DMS153 treated with DMSO at 0.1 percent for 48 hours (cell line): ENCODE measurements at regions not wholly inside any gene's neighbourhood (a gene's known extent, or its start where the extent isn't known, plus 50 kb on each side); places are given as distances from the start of the nearest gene placed in this dataset.

Source experiments
- DNase-seq: peaks from one replicate; lab custom pipeline; 2025; ENCODE audit not compliant: unreplicated experiment; lab: John Stamatoyannopoulos, UW

DNA sequence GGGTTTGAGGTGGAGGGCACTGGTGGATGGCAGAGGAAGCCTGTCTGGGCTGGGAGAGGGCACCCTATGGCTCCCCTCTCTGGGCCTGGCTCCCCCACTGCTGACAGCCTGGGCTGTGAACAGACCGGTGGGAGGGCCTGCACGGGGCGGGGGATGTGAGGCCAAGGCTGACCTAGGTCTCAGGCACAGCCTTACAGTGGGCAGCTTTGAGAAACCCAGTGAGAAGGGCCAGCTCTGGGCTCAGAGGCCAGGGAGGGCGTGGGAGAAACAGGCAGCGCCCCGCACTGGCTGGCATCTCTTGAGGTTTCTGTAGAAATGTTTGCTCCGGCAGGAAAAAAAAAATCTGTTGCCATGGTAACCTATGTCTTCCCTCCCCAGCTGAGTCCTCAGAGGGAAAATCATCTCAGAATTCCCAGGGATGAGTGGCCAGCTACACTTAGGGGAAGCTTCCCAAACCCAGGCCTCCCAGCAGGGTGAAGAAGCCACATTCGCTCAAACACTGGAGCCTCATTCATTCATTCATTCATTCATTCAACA is 71.7 kb upstream of the TAF1B start:
- no peak for DNase-seq

DNA sequence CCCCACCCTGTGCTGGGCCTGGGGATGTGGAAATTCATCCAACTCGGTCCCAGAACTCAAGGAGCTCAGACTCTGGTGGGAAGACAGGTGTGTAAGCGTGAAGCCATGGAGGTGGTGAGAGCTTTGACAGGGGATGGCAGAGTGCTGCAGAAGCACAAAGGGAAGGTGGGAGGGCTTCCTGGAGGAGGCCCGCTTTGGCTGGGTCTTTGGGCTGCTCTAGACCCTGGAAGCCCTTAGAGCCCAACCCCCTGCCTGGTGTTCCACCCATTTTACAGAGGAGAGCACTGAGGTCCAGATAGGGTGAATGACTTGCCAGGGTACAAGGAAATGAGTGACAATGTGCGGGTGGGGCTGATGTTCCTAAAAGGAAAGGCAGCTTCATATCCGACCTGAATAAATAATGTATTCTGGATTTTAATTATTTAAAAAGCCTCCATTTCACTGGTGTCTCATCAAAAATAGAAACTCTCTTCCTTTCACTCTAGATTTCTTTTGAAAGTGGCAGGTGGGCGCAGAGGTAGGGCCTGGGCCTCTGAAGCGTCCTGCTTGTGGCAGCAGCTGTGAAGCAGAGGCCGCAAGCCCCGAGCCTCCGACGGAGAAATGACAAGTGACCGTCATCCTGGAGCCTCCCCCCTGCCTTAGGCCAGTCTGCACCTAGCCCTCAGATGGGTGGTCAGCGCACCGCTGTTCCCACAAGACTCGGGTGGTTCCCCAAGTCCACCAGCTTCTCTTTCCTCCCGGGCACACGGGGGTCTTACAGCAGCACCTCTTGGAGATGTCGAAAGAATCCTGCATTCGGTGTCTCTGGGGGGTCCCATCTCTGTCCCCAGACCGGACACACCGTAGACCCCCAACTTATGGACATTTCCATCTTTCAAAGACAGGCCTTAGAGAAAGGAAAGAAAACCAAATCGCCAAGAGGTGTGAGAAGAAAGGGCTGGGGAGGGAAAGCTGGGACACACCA is 71.0 kb upstream of the TAF1B start:
- DNase-seq: no peak

DNA sequence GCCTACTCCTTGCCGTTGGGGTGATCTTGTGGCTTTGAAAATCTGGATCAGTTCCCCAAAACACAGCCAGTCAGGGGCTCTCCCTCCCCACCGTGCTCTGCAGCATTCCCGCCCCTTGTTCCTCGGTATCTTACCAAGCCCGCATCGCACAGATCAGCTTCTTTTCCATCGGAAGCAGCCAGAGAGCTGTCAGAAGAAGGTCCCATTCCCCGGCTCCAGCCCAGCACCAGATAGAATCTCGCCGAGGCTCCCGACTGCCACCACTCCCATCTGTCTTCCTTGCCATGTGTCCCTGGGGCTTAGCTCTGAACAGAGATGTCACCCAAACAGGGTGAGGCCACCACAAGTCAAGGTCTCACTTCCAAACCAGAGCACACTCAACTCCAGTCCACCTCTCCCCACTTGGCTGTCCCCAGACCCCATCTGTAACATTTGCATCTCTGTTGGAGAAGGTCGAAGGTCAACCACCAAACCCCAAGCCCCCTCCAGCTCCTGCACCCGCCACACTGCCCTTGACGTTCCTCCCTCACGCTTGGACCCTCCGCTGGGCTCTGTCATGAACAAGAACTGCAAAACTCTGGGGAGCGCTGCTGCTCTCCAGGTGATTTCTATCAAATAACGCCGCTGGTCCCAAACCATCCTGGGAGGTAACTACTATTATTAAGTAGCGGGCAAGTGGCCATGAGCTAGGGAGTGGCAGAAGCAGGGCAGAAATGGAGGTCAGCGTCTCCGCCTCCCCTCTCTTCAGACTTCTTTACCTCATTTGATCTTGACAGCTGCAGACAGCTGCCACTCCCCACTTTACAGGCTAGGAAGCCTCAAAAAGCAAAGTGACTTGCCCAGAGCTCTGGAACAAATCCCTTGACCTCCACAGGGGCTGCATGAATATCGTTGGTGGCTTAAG is 70.0 kb upstream of the TAF1B start:
- DNase-seq: no peak

DNA sequence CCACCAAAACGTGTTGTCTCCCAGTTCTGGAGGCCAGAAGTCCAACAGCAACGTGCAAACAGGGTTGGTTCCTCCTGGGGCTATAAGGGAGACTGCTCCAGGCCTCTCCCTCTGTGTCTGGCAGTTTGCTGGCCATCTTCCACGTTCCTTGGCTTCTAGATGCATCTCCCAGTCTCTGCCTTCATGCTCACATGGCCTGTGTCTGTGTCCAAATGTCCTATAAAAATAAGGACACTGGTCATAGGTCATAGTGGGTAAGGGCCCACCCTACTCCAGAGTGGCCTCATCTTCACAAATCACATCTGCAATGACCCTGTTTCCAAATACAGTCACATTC is 69.4 kb upstream of the TAF1B start:
- no peak for DNase-seq

DNA sequence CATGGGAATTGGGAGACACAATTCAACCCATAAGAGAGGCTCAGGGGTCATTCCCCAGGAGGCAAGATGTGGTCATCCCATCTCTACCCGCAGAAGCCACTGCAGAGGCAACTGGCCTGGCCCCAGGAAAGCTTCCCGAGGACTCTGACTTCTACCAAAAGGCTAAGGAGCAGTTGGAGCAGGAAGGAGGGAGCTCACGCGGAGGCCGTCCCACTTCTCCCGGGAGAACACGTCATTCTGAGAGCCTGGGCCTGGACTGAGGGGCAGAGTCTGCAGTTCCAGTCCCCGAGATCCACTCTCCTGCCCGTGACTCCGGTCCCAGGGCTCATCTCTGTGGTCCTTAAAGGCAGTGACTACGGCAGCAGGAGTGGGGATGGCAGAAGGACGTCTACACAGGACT is 69.0 kb upstream of the TAF1B start:
- no peak for DNase-seq

DNA sequence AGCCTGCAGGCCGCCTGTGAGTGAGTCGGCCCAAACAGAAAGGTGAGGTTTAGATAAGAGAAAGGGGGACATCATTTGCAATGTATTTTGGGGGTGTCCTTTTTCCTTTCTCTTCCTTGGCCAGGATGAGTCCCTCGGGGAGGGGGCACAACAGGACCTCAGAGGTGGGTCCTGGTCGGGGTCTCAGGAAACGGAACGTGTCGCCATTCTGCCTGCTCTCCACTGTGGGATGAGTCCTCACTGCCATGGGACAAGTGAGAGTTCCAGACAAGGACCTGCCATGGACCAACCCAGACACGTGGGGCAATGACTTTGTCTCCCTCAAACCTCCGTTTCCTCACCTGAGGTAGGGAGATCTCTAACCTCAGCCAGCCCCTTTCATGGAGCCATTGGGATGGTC is 67.9 kb upstream of the TAF1B start:
- no peak for DNase-seq

DNA sequence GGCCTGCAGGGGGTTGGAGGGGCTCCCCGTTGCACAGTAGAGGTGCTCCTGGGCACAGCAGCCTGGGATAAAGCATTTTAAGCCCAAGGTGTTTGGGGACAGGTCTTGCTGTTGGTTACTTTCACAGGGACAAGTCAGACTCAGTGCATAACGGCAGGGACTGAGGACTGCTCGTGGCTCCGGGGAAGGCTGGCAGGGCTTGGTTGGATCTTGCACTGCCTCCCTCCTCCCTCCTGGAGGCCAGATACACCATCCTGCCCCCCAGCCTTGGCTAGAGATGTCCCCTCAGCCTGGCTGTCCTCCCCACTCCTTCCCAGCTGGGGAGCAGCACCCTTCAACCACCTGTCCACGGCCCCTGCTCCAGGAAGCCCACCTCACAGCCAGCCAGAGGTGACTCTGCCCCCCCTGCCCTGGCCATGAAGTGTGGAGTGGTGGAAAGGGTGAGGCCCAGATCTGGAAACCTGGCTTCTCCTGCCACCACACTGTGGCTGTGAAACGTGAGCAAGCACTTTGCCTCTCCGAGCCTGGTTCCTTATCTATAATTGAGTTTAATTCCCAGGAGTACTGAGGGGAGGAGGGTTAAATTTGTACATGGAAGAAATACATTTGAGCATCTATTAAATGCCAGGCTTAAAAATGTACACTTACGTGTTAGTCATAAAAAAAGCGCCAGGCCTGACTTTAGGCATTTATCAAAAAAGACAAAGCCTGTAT is 67.1 kb upstream of the TAF1B start:
- DNase-seq: no peak

DNA sequence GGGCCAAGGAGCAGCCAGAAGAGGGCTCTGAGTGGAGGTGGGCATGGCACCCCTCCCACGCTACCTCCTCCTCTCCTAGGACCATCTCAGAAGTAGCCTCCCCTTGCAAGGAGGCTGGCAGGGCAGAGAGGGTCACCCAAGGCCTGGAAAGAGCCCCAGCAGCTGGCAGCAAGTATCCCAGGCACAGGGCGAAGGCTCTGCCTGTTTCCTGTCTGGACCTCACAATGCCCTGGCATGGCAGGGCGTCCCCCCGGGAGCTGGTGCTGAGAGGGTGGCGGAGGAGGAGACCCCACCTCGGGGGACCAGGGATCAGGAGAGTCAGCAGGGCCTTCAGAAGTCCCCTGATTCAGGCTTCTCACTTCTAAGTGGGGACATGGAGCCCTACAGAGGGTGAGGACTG is 66.2 kb upstream of the TAF1B start:
- DNase-seq: no peak

DNA sequence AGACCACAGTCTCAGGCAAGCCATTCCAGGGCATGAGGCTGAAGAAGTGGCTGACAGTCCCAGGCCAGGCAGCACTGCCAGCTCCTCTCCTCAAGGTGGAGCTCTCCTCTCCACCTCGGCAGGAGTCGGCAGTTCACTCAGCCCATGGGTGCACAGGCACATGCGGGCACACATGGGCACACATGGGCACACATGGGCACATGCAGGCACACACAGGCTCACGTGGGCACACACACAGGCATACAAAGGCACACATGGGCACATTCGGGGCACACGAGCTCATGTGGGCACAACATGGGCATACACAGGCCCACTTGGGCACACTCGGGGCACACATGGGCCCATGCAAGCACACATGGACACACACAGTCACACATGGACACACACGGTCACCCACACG is 65.3 kb upstream of the TAF1B start:
- no peak for DNase-seq

DNA sequence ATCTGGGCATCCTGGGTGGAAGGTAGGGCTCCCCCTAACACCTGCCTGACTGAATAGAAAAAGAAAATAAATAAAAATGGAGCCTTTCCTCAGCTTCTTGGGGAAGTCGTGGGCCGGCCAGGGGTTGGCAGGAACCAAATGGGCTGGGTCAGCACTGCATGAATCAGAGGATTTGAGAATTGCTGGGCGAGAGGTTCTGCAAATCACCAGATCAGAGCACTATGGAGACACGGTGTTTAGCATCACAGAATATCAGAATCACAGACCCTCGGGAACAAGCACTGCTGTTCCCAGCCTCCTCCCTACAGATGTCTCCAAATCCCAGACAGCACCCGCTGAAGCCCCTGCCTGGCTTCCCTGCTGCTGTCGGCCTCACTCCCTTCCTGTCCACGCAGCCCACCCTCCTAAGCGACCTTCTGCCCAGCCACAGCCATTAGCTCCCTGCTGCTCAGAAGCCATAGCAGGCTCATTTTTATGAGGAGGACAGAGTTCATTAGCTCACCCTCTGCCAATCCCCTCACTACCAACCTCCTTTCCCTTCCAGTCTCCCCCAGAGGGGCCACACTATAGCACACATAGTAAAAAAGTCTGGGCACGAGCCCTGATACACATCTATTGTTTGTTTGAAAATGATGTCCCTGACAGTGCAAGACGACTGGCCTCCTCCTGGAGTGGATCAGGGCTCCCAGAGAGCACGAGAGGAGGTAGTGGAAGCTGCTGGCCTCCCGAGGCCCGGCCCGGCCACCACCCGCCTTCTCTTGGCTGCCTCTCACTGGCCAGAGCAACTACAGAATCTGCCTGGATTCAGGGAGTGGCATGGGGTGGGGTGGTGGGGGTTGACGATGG is 64.6 kb upstream of the TAF1B start:
- no peak for DNase-seq

DNA sequence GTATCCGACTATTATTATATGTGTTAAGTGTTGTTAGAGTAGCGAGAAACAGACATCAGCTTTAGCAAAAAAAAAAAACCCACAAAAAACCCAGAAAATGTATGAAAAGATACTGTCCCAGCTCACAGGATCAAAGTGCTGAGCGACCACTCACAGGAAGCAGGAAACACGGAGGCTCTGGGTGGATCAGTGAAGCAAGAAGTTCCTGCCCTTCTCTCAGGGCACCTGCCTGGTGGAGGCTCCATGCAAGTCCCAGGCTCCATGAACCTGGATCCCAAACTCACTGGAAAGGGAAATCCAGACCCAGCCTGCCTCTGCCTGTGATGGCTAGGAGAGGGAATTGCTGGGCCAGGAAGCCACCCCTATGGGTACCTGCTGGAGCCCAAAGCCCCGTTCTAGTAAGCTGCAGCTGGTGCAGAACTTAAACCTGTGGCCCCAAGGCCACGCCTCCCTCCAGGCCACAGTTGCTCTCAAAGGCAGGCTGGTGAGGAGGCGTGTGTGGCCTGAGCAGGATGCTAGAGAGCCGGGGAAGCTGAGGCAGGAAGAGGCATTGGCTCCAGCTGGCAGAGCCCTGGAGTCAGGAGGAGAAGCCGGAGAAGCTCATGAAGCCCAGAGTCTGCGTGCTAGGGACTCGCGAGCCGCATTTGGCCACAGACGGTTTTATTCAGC is 63.5 kb upstream of the TAF1B start:
- no peak for DNase-seq

DNA sequence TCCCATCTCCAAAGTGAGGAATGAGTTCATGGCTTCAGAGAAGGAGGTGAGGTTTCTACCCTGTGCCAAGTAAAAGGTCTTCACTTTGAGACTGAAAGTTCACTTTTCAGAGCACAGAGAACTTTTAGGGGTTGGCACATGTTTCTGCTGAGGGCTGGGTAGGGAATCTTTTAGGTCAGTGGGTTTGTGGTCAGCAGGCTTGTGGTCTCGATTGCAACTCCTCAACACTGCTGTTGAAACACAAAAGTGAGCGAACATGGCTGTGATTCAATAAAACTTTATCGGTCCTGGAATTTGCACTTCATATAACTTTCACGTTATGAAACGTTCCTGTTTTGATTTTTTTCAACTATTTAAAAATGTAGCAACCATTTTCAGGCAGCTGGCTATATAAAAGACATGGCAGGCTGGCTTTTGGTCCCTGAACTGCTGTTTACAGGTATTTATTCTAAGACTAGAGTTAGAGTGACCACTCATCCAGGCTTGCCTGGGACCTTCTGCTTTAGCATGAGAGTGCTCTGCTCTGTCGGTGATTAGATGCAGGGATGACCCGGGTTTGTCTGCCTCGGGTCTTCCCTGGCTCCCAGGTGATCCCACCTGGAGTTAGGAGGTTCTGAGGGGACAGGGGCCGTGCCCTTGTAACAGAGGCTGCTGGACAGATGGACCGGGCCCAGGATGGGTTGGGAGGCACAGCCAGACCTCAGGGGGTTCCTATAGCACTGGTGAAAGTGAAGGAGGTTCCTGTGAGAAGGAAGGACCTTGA is 62.7 kb upstream of the TAF1B start:
- DNase-seq: no peak

DNA sequence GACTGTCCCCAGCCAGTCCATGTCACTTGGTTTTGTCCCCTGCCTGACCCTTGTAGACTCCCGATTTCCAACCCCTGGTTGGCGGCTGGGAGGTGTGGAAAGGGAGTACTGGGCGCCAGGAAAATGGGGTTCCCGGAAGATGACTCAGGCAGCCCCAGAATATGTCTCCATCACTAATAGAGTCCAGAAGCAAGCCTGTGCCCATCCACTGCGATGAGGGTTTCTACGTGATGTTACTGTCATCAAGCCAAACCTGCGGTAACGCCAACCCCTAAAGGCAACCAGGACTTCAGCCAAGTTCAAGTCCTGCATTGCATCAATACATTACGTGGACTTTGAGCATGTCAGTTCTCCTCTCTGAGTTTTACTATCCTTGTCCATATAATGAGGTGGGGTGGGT is 62.0 kb upstream of the TAF1B start:
- DNase-seq: no peak

DNA sequence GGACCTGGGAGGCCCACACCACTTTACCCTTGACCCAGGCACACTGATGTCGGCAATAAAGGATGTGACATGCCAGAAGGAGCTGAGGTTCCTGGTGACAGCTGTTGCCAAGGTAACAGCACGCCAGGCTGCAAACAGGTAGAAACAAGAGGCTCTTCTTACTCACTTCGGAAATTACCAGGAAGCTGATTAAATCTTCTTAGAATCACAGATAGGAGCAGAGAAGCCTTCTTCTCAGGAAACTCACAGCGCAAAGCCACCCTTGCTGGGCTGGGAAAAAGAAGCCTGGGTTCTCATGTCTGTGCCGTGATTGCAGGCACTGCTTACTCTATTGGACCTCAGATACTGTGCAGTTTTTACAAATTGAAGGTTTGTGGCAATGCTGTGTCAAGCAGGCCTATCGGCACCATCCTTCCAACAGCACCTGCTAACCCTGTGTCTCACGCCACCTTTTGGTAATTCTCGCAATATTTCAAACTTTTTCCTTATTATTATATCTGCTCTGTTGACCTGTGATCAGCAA is 61.0 kb upstream of the TAF1B start:
- DNase-seq: no peak

DNA sequence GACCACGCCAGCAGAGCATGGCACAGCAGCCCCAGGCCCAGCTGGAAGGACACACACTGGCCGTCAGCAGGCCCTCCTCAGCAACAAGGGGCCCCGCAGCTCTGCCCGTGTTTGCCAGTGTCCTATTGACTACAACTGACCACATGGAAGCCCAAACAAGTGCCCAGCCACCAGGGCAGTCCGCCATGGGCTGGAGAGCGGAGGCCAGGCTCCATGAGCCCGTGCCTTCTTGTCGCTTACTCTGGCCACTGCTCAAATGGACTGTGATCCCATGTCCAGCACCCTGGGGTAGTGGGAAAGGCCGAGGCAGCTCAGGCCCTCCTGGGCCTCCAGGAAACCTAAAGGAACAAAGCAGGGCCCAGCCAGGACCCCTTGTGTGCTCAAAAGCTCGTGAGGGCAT is 53.9 kb upstream of the TAF1B start:
- DNase-seq: no peak

DNA sequence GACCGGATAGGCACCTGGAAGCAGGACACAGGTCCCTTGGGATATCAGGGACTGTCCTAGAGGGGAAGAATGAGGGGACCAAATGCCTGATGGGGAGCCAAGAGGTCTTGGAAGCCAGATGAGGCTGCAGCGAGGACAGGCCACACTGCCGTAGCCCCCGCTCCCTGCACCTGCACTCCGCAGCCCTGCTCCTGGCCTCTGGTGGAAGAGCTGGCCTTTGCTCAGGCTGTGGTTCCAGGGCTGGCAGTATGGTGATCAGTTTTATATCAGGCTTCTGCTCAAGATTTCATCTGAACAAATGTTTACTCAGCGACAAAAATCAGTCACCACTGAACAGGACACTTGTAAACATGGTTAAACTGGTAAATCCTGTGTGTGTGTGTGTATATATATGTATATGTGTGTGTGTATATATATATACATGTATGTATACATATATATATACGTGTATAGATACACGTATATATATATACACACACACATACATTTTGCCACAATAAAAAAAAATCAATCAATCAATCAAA is 52.5 kb upstream of the TAF1B start:
- no peak for DNase-seq

DNA sequence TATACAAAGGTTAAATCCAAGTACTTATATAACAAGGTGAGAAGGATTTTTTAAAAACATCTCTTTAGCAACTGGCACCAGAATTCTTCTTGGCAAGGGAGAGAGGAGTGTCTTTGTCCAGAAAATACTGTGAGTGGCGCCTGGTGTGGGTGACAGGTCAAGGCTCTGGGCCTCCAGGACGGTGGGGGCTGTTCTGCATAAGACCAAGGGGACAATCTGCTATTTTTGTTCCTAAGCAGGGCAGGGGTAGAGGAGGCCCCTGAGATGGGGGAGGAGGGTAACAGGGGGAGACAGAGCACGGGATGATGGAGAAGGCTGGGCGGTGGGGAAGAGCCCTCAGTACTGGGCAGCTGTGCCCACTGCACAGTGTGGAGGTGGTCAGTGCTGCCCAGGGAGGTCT is 51.6 kb upstream of the TAF1B start:
- DNase-seq: no peak

DNA sequence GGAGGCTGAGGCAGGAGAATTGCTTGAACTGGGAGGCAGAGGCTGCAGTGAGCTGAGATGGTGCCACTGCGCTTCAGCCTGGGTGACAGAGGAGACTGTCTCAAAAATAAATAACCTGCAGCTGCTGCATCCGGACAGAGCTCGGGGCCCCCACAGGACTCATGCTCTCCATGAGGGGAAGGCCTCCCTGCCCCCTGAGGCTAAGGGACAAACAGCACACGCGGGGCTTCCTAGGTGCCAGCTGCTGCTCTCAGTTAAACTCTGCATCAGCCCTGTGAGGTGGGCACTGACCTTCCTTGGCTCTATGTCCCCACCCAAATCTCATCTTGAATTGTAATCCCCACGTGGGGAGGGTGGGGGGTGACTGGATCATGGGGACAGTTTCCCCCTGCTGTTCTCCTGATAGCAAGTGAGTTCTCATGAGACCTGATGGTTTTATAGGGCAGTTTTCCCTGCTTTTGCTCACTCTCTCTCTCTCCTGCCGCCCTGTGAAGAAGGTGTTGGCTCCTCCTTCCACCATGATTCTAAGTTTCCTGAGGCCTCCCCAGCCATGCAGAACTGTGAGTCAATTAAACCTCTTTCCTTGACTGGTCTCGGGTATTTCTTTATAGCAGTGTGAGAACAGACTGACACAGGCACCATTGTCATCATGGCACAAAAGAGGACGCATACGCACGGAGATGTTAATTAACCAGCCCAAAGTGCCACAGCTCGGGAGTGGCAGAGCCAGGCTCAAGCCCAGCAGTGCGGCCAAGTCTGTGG is 49.9 kb upstream of the TAF1B start:
- DNase-seq: no peak
